ENCODE measurements at regions not wholly inside any gene's neighbourhood (a gene's known extent, or its start where the extent isn't known, plus 50 kb on each side); places are given as distances from the start of the nearest gene placed in this dataset.
"Not testable (repeated sequence)": the region's sequence is repeated elsewhere in the genome, so short reads cannot be mapped to it uniquely, and the experiment has no call there.

DNA sequence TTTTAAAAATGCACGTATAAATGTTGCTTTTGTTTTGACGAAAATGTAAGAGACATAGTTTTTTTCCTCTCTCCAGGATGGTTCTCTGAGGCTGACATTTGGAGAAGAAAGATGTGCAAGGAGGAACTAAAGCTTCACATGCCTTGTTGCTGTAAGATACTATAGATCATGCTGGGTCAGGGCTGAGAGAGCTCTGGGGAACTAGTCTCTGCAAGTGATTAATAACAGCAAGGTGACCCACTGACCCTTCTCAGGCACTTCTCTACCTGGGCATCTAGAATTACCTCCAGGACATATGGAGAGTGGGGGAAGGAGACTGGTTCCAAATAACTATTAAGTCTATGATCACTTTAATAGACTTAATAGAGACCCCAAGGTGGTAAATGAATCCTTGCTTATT lies 246.0 kb downstream of the KBTBD8 start:
- DNase-seq (ENCODE audit: low read depth) = no peak
- TF ChIP-seq, protein P1, sequence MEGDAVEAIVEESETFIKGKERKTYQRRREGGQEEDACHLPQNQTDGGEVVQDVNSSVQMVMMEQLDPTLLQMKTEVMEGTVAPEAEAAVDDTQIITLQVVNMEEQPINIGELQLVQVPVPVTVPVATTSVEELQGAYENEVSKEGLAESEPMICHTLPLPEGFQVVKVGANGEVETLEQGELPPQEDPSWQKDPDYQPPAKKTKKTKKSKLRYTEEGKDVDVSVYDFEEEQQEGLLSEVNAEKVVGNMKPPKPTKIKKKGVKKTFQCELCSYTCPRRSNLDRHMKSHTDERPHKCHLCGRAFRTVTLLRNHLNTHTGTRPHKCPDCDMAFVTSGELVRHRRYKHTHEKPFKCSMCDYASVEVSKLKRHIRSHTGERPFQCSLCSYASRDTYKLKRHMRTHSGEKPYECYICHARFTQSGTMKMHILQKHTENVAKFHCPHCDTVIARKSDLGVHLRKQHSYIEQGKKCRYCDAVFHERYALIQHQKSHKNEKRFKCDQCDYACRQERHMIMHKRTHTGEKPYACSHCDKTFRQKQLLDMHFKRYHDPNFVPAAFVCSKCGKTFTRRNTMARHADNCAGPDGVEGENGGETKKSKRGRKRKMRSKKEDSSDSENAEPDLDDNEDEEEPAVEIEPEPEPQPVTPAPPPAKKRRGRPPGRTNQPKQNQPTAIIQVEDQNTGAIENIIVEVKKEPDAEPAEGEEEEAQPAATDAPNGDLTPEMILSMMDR (IDR thresholded peaks at IDR 0.05; ENCODE audit: low read length, missing control alignments) = no peak
- no peak overlapping the region for H3K4me3 ChIP-seq (replicated peaks; ENCODE audit: low read depth, low read length)

DNA sequence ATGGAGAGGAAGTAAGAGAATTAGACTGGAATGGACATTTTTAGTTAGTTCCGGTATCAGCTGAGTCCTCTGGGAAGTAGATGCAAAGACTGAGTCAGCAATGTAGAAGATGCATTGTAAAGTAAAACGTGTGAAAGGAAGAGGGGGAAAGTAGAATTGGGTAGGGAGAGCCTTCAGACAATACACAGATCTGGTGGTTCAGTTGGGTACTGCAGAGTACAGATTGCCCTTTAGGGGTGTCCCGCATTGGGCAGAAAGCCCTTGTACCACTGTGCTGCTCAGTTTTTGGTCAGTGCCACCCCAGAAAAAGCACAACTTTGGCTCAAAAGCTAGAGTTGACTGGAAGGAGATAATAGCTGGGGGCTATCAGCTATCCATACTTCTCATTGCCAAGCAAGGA lies 247.4 kb downstream of the KBTBD8 start:
- no peak overlapping the region for H3K4me3 ChIP-seq (replicated peaks; ENCODE audit: low read depth, low read length)
- DNase-seq (ENCODE audit: low read depth) = no peak
- TF ChIP-seq, protein P1 (IDR thresholded peaks at IDR 0.05; ENCODE audit: low read length, missing control alignments) = no peak

DNA sequence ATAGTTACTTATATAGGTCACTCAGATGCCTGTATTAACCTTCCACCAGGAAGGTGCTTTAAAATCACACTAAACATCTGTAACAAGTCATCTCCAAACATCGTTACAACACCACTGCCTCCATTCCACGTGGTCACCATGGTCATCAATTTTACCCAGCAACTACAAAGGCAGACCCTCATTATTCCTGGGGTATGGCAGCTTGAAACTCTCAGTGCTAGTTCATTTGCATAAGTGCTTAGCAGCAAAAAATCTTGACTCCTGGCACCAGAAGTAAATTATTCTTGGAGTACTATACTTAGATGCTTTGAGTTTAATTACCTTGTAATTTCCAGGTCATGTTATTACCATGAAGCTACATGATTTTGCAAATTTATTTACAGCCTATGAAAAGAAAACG lies 250.6 kb downstream of the KBTBD8 start:
- TF ChIP-seq, protein P1 (IDR thresholded peaks at IDR 0.05; ENCODE audit: low read length, missing control alignments) = no peak
- no peak for DNase-seq (ENCODE audit: low read depth)
- H3K4me3 ChIP-seq (replicated peaks; ENCODE audit: low read depth, low read length) = no peak overlapping the region

DNA sequence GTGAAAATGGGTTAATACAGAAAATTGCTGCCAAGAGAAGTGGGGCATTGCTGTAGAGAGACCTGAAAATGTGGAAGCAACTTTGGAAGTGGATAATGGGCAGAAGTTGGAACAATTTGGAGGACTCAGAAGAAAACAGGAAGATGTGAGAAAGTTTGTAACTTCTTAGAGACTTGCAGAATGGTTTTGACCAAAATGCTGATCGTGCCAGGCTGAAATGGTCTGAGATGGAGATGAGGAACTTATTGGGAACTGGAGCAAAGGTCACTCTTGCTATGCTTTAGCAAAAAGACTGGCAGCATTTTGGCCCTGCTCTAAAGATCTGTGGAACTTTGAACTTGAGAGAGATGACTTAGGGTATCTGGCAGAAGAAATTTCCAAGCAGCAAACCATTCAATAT lies 254.8 kb downstream of the KBTBD8 start:
- H3K4me3 ChIP-seq (replicated peaks; ENCODE audit: low read depth, low read length); DNase-seq (ENCODE audit: low read depth): not testable (repeated sequence)

DNA sequence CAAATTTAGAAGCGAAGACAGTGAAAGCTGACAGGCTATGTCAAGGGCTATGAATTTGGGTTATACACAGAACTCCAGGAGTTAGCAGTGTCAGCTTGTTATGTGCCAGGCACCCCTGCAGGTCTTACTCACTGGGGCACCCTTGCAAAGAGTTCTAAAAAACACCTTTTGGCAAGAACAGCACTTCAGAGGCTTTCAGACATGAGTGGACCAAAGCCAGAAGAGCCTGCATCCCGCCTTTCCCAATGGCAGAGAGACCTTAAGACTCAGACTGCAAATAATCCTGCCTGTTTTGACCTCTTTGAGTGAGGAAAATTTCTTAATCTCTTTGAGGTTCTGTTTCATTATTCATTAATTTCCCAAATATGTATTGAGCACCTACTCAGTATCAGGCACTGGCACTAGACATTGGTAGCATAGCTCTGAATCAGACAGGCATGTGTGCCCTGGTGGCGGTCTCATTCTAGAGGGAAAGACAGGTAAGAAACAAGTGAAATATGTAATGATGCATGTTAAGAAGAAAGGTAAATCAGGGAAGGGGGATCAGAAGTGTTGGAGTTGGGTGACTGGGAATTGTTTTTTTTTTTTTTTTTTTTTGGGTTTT lies 280.0 kb downstream of the KBTBD8 start:
- TF ChIP-seq, protein P1 (IDR thresholded peaks at IDR 0.05; ENCODE audit: low read length, missing control alignments) = no peak
- no peak for DNase-seq (ENCODE audit: low read depth)
- no peak overlapping the region for H3K4me3 ChIP-seq (replicated peaks; ENCODE audit: low read depth, low read length)

DNA sequence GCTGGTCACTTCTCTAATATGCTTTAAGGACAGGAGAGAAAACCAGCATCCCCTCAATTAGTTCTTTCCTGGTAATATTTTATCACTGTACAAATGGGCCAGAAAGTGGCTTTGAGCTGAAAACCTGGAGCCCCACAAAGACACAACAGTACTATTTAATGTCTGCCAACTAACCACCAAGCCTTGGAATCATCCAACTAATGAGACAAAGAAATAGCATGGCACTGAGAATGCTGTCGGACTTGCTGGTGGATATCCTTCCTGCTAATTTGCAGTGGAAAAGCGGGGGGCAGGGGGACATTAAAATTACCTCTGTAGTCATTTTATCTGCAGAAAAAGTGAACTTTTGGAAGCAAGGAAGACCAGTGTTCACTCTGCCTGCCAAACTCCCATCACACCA lies 288.5 kb downstream of the KBTBD8 start:
- TF ChIP-seq, protein P1 (IDR thresholded peaks at IDR 0.05; ENCODE audit: low read length, missing control alignments) = no peak
- no peak for DNase-seq (ENCODE audit: low read depth)
- no peak overlapping the region for H3K4me3 ChIP-seq (replicated peaks; ENCODE audit: low read depth, low read length)

DNA sequence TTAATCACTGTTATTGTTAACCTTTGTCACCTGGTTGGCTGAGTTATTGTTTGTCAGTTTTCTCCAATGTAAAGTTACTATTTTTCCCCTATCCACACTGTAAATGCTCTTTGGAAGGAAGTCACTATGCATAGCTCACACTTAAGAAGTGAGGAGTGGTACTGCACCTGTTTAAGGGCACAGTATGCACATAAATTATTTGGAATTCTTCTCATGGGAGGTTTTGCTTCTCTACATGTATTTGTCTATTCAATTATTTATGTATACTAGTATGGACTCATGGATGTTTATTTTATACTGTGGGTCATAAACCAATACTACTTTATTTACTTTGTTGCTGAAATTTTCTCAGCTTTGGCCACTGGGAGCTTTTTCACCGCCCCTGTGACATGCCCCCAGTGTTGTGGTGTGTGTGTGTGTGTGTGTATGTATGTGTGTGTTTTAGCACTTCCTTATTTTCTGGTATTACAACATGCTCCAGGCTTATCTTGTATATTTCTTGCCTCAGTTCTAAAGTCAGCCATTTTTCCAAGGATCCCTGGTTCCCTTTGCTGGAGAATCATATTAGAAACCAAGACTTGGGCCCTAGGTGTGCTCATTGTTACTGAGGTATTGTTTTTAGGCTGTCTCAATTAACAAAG lies 290.5 kb downstream of the KBTBD8 start:
- no peak for DNase-seq (ENCODE audit: low read depth)
- H3K4me3 ChIP-seq (replicated peaks; ENCODE audit: low read depth, low read length) = no peak overlapping the region
- TF ChIP-seq, protein P1 (IDR thresholded peaks at IDR 0.05; ENCODE audit: low read length, missing control alignments) = no peak

All from fibroblast of pulmonary artery (primary cell).